Endodermal cell (in vitro differentiated cells): ENCODE measurements at regions not wholly inside any gene's neighbourhood (a gene's known extent, or its start where the extent isn't known, plus 50 kb on each side); places are given as distances from the start of the nearest gene placed in this dataset.

ENCODE experiments used
- DNase-seq: peaks from one replicate; pipeline ENCODE4 v3.0.0-alpha.2; 2017
- H3K27ac ChIP-seq: 2 replicates; pipeline ENCODE4 v1.5.1; 2013; ENCODE audit warnings: mild to moderate bottlenecking, low read depth, low read length, moderate library complexity
- H3K27me3 ChIP-seq: 2 replicates; pipeline ENCODE4 v1.6.1; 2013; ENCODE audit warnings: mild to moderate bottlenecking, low read length, moderate library complexity; ENCODE audit not compliant: insufficient read depth, control insufficient read depth, poor library complexity, severe bottlenecking
- H3K36me3 ChIP-seq: 2 replicates; pipeline ENCODE4 v1.7.0; 2013; ENCODE audit warnings: mild to moderate bottlenecking, low read length, moderate library complexity; ENCODE audit not compliant: control insufficient read depth, insufficient read depth
- H3K4me1 ChIP-seq: one replicate; pipeline ENCODE4 v1.7.0; 2013; ENCODE audit warnings: low read length; ENCODE audit not compliant: control insufficient read depth, insufficient read depth
- H3K4me3 ChIP-seq: 2 replicates; pipeline ENCODE4 v1.5.1; 2013; ENCODE audit warnings: mild to moderate bottlenecking, low read length, moderate library complexity
- H3K9ac ChIP-seq: 2 replicates; pipeline ENCODE4 v1.6.1; 2013; ENCODE audit warnings: mild to moderate bottlenecking, low read length, moderate library complexity; ENCODE audit not compliant: poor library complexity, severe bottlenecking; ENCODE audit errors: extremely low read depth
- H3K9me3 ChIP-seq: 2 replicates; pipeline ENCODE4 v1.6.1; 2013; ENCODE audit warnings: mild to moderate bottlenecking, low read length, moderate library complexity; ENCODE audit not compliant: control insufficient read depth
- H3K27ac Mint-ChIP-seq: 2 replicates; pipeline ENCODE4 v1.8.0; 2020; ENCODE audit warnings: mixed read lengths
- H3K27me3 Mint-ChIP-seq: 2 replicates; pipeline ENCODE4 v1.8.0; 2021; ENCODE audit warnings: mild to moderate bottlenecking, mixed read lengths; ENCODE audit not compliant: insufficient read depth
- H3K36me3 Mint-ChIP-seq: 2 replicates; pipeline ENCODE4 v1.8.0; 2020; ENCODE audit warnings: low read depth, mixed read lengths
- H3K4me1 Mint-ChIP-seq: 2 replicates; pipeline ENCODE4 v1.8.0; 2020; ENCODE audit warnings: mixed read lengths
- H3K4me3 Mint-ChIP-seq: 2 replicates; pipeline ENCODE4 v1.8.0; 2020; ENCODE audit warnings: mild to moderate bottlenecking, moderate library complexity, mixed read lengths
- H3K9me3 Mint-ChIP-seq: 2 replicates; pipeline ENCODE4 v1.8.0; 2020; ENCODE audit warnings: mild to moderate bottlenecking, mixed read lengths
- WGBS, 2 experiments: methylation state at CpG; one replicate each; pipeline versions ENCODE4 v1.1.5 to v1.1.7; 2013; ENCODE audit warnings: missing lambda C conversion rate in 2 of 2, mixed read lengths in 1 of 2; ENCODE audit not compliant: insufficient coverage in 1 of 2, insufficient read length in 1 of 2; 5-methylcytosine and 5-hydroxymethylcytosine counted together
- TF ChIP-seq, protein P1 (sequence below): fragments of 200-600 bp; sonication (generic); conservative IDR thresholded peaks from 2 replicates; pipeline ENCODE4 v1.5.0; 2021; ENCODE audit warnings: antibody characterized with exemption, mild to moderate bottlenecking

DNA sequence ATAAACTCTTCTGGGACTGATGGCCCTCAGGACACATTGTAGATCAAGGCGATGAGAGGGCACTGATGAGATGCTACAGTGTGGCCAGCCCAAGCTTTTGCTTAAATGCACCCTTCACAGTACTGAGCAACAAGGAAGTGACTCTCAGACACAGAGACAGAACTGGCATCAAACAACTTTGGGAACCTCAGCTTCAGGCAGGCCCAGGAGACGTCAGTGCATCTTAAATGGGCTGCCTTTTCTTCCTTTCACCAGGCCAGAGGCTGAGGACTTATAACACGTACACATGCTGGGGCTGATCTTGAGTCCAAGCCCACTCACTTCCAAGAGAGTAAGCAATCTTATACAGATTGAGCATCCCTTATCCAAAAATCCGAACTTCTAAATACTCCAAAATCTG, 386.1 kb upstream of the C16orf82 start:
- H3K27me3 Mint-ChIP-seq = peaks cover 8% of the 10 kb centered on the region
- Histone ChIP-seq H3K4me1 (no peaks in the 10 kb centered on the region), H3K9ac (no peak overlapping the region), H3K9me3 (no peaks in the 10 kb centered on the region), H3K27ac (no peak overlapping the region), H3K27me3 (no peaks in the 10 kb centered on the region), H3K4me3 (no peak overlapping the region), H3K36me3 (no peaks in the 10 kb centered on the region)
- no peak overlapping the region for H3K27ac Mint-ChIP-seq
- 95 to 97% methylated on average over 4 of the region's 4 CpGs for WGBS, 2 experiments
- H3K4me1 Mint-ChIP-seq = no peaks in the 10 kb centered on the region
- DNase-seq = no peak
- no peak overlapping the region for H3K4me3 Mint-ChIP-seq
- no peaks in the 10 kb centered on the region for H3K9me3 Mint-ChIP-seq
- H3K36me3 Mint-ChIP-seq = no peaks in the 10 kb centered on the region
- TF ChIP-seq, protein P1, sequence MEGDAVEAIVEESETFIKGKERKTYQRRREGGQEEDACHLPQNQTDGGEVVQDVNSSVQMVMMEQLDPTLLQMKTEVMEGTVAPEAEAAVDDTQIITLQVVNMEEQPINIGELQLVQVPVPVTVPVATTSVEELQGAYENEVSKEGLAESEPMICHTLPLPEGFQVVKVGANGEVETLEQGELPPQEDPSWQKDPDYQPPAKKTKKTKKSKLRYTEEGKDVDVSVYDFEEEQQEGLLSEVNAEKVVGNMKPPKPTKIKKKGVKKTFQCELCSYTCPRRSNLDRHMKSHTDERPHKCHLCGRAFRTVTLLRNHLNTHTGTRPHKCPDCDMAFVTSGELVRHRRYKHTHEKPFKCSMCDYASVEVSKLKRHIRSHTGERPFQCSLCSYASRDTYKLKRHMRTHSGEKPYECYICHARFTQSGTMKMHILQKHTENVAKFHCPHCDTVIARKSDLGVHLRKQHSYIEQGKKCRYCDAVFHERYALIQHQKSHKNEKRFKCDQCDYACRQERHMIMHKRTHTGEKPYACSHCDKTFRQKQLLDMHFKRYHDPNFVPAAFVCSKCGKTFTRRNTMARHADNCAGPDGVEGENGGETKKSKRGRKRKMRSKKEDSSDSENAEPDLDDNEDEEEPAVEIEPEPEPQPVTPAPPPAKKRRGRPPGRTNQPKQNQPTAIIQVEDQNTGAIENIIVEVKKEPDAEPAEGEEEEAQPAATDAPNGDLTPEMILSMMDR = no peak

DNA sequence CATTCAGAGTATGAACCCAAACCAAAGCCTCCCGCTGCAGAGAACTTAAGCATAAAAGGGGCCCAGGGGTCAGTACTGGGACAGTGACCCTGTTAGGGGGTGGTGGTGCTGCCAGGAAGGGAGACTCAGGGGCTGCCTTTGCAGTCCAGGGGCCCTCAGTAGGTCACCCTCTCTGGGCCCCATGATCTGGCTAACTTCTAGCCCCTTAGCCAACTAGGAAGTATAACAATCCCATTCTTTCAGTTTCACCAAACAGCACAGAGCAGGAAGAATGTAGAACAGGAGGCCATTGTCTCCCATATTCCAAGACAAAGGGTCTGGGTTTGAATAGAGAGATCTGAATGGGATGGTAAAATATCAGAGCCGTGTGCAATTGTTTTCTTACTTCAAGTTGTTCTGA, 378.6 kb upstream of the C16orf82 start:
- peaks cover 7% of the 10 kb centered on the region for H3K27me3 Mint-ChIP-seq
- WGBS, 2 experiments = 80 to 82% methylated on average over 1 to 2 of the region's 2 CpGs
- DNase-seq = no peak
- no peaks in the 10 kb centered on the region for H3K27me3 ChIP-seq
- no peaks in the 10 kb centered on the region for H3K36me3 Mint-ChIP-seq
- H3K27ac ChIP-seq = no peak overlapping the region
- H3K4me3 ChIP-seq = no peak overlapping the region
- H3K9me3 Mint-ChIP-seq = no peaks in the 10 kb centered on the region
- H3K9ac ChIP-seq = no peak overlapping the region
- peaks cover 7% of the 10 kb centered on the region for H3K4me1 Mint-ChIP-seq
- no peaks in the 10 kb centered on the region for H3K4me1 ChIP-seq
- no peaks in the 10 kb centered on the region for H3K36me3 ChIP-seq
- H3K27ac Mint-ChIP-seq = no peak overlapping the region
- TF ChIP-seq, protein P1 = no peak
- H3K4me3 Mint-ChIP-seq = no peak overlapping the region
- H3K9me3 ChIP-seq = no peaks in the 10 kb centered on the region

DNA sequence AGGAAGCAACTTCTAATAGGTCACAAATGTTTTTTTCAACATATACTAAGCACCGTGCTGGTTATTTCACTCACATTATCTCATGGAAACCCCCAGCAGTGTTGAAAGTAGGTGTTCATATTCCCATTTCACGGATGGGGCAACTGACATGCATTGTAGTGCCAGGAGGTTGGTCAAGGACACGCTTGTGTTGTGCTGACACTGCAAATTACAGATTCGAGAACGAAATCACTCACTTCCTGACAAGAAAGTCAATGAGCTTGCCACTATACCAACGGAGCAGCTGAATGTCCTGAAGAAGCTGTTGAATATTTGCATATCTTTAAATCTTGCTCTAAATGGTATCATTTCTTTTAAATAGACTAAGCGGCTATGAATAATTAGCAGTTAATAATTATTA, 378.0 kb upstream of the C16orf82 start:
- TF ChIP-seq, protein P1 = no peak
- no peak overlapping the region for H3K4me3 Mint-ChIP-seq
- H3K4me3 ChIP-seq = no peak overlapping the region
- no peaks in the 10 kb centered on the region for H3K9me3 Mint-ChIP-seq
- peaks cover 12% of the 10 kb centered on the region for H3K27me3 Mint-ChIP-seq
- H3K27ac ChIP-seq = no peak overlapping the region
- no peak for DNase-seq
- no peak overlapping the region for H3K9ac ChIP-seq
- H3K36me3 ChIP-seq = no peaks in the 10 kb centered on the region
- WGBS, 2 experiments = 91 to 95% methylated on average over 5 to 6 of the region's 7 CpGs
- H3K4me1 Mint-ChIP-seq = peaks cover 7% of the 10 kb centered on the region
- no peaks in the 10 kb centered on the region for H3K27me3 ChIP-seq
- H3K36me3 Mint-ChIP-seq = no peaks in the 10 kb centered on the region
- H3K27ac Mint-ChIP-seq = no peak overlapping the region
- H3K4me1 ChIP-seq = no peaks in the 10 kb centered on the region
- H3K9me3 ChIP-seq = no peaks in the 10 kb centered on the region
